ENCODE measurements at regions not wholly inside any gene's neighbourhood (a gene's known extent, or its start where the extent isn't known, plus 50 kb on each side); places are given as distances from the start of the nearest gene placed in this dataset.

DNA sequence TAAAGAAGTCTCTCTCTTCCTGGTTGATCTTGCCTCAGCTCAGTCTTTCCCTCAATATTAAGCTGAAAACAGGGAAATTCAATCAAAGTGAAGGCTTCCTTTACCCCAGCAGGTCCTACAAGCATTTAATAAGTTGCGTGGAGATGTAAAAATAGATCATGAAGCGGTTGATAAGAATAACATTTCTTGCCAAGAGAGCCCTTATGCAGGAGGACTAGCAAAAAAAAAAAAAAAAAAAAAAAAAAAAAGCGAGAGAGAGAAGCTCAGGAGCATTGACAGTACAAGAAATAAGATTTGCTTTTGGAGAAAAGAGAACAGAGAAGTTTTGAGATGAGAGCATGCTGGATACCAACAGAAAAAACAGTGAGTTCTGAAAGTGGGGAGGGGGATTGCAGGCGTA, 112.2 kb upstream of the CLMP start:
- no peaks in the 10 kb centered on the region for H3K36me3 ChIP-seq (ENCODE audit: control insufficient read depth, insufficient read depth, low read length)
- peaks cover 15 to 16% of the 10 kb centered on the region in 2 donors for H3K4me1 Mint-ChIP-seq
- H3K36me3 Mint-ChIP-seq = no peaks in the 10 kb centered on the region
- peaks cover 10 to 36% of the 10 kb centered on the region in 2 donors for H3K27me3 Mint-ChIP-seq (ENCODE audit: low read depth in 2 of 2)
- no peak for ATAC-seq
- H3K27ac ChIP-seq (ENCODE audit: low read length) = no peak overlapping the region
- H3K4me3 Mint-ChIP-seq = no peak overlapping the region
- H3K27ac Mint-ChIP-seq = no peak overlapping the region
- H3K9me3 Mint-ChIP-seq = no peaks in the 10 kb centered on the region
- TF ChIP-seq, protein P1, sequence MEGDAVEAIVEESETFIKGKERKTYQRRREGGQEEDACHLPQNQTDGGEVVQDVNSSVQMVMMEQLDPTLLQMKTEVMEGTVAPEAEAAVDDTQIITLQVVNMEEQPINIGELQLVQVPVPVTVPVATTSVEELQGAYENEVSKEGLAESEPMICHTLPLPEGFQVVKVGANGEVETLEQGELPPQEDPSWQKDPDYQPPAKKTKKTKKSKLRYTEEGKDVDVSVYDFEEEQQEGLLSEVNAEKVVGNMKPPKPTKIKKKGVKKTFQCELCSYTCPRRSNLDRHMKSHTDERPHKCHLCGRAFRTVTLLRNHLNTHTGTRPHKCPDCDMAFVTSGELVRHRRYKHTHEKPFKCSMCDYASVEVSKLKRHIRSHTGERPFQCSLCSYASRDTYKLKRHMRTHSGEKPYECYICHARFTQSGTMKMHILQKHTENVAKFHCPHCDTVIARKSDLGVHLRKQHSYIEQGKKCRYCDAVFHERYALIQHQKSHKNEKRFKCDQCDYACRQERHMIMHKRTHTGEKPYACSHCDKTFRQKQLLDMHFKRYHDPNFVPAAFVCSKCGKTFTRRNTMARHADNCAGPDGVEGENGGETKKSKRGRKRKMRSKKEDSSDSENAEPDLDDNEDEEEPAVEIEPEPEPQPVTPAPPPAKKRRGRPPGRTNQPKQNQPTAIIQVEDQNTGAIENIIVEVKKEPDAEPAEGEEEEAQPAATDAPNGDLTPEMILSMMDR (IDR thresholded peaks at IDR 0.05) = no peak
- intact Hi-C loops (cut with micrococcal nuclease) = no loop called here
- H3K4me3 ChIP-seq (ENCODE audit: low read length) = no peak overlapping the region
- no peak for DNase-seq
- 92% methylated on average over 3 of the region's 4 CpGs for WGBS (ENCODE audit: insufficient coverage)
- no peaks in the 10 kb centered on the region for H3K9me3 ChIP-seq (ENCODE audit: control insufficient read depth, insufficient read depth, low read length)
- H3K27me3 ChIP-seq (ENCODE audit: control insufficient read depth, insufficient read depth, low read length) = peaks cover under 1% of the 10 kb centered on the region
- peaks cover 24% of the 10 kb centered on the region for H3K4me1 ChIP-seq (ENCODE audit: control insufficient read depth, insufficient read depth, low read length)

DNA sequence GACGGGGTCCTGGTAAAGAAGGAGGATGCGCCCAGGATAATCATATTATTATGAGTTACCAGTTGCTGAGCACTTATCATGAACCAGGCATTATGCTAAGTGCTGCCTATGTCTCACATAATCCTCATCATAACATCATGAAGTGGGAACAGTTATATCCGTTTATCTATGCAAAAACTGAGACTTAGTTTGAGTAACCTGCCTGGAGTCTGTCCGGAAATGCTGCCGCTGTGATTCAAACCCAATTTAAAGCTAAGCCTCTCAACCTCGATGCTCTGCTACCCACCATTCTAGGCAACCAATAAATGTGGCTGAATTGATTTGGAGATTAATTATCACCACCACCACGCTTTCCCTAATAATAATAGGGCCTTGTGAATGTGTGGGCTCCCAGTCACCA, 111.5 kb upstream of the CLMP start:
- ATAC-seq = no peak
- H3K27ac ChIP-seq (ENCODE audit: low read length) = no peak overlapping the region
- H3K9me3 ChIP-seq (ENCODE audit: control insufficient read depth, insufficient read depth, low read length) = no peaks in the 10 kb centered on the region
- peaks cover 3% of the 10 kb centered on the region for H3K27me3 ChIP-seq (ENCODE audit: control insufficient read depth, insufficient read depth, low read length)
- 100% methylated on average over 5 of the region's 7 CpGs for WGBS (ENCODE audit: insufficient coverage)
- TF ChIP-seq, protein P1 (IDR thresholded peaks at IDR 0.05) = no peak
- Mint-ChIP-seq H3K36me3 (no peaks in the 10 kb centered on the region), H3K4me3 (no peak overlapping the region), H3K27me3 (ENCODE audit: low read depth in 2 of 2) (peaks cover 10 to 41% of the 10 kb centered on the region in 2 donors), H3K9me3 (no peaks in the 10 kb centered on the region), H3K27ac (no peak overlapping the region), H3K4me1 (peaks cover 20 to 21% of the 10 kb centered on the region in 2 donors)
- H3K4me1 ChIP-seq (ENCODE audit: control insufficient read depth, insufficient read depth, low read length) = peaks cover 31% of the 10 kb centered on the region
- intact Hi-C loops (cut with micrococcal nuclease) = no loop called here
- H3K4me3 ChIP-seq (ENCODE audit: low read length) = no peak overlapping the region
- no peaks in the 10 kb centered on the region for H3K36me3 ChIP-seq (ENCODE audit: control insufficient read depth, insufficient read depth, low read length)
- no peak for DNase-seq

DNA sequence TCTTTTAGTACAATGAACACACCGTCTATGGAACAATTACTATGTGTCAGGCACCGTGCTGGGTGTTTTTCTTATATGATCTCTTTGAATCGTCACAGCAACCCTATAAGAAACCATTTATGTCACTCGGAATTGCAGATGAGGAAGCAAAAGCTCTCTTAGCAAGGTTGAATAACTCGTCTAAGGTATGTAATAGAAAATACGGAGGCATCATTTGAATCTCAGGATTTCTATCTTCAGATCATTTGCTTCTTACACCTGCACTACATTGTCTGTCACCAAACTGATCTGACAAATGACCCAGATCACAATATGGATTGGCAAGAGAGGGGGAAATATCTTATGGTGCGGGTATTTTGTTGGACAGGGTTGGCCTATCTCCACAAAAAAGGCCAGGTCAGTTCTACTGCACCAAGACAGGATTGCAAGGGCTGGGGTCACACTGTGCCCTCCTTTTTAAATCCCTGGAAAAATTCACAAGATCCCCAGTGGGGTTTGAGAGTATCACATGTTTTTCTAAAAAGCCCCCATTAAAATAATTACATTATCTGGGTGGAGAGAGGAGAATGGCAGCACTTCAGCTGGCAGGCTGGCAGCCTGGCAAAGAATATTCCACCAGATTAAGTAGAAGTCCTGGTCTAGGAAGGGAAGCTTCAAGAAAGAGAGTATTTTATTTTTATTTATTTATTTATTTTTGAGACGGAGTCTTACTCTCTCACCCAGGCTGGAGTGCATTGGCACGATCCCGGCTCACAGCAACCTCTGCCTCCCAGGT, 110.7 kb upstream of the CLMP start:
- H3K36me3 Mint-ChIP-seq = no peaks in the 10 kb centered on the region
- H3K9me3 Mint-ChIP-seq = no peaks in the 10 kb centered on the region
- peaks cover 10 to 41% of the 10 kb centered on the region in 2 donors for H3K27me3 Mint-ChIP-seq (ENCODE audit: low read depth in 2 of 2)
- peaks cover 34% of the 10 kb centered on the region for H3K4me1 ChIP-seq (ENCODE audit: control insufficient read depth, insufficient read depth, low read length)
- H3K27ac ChIP-seq (ENCODE audit: low read length) = no peak overlapping the region
- ATAC-seq (no peak), DNase-seq (no peak)
- no peaks in the 10 kb centered on the region for H3K36me3 ChIP-seq (ENCODE audit: control insufficient read depth, insufficient read depth, low read length)
- H3K4me3 Mint-ChIP-seq = no peak overlapping the region
- intact Hi-C loops (cut with micrococcal nuclease) = no loop called here
- H3K9me3 ChIP-seq (ENCODE audit: control insufficient read depth, insufficient read depth, low read length) = no peaks in the 10 kb centered on the region
- H3K4me1 Mint-ChIP-seq = peaks cover 24 to 25% of the 10 kb centered on the region in 2 donors
- TF ChIP-seq, protein P1 (IDR thresholded peaks at IDR 0.05) = no peak
- H3K4me3 ChIP-seq (ENCODE audit: low read length) = no peak overlapping the region
- 87% methylated on average over 8 of the region's 10 CpGs for WGBS (ENCODE audit: insufficient coverage)
- no peak overlapping the region for H3K27ac Mint-ChIP-seq
- H3K27me3 ChIP-seq (ENCODE audit: control insufficient read depth, insufficient read depth, low read length) = peaks cover 3% of the 10 kb centered on the region

Measured in natural killer cell (primary cell).